Liver (tissue), 8 donors: ENCODE measurements at regions not wholly inside any gene's neighbourhood (a gene's known extent, or its start where the extent isn't known, plus 50 kb on each side); places are given as distances from the start of the nearest gene placed in this dataset.

Experiments used
- DNase-seq: peaks from one replicate; pipeline ENCODE4 v3.0.0-alpha.2; 2017; ENCODE audit warnings: low spot score
- H3K27ac ChIP-seq, 2 donors: one replicate each; pipeline ENCODE4 v1.7.0; 2013; ENCODE audit warnings: inconsistent platforms in 2 of 2, low read length in 2 of 2, control low read depth in 1 of 2, low read depth in 1 of 2, mild to moderate bottlenecking in 1 of 2
- H3K27me3 ChIP-seq, 4 donors: one replicate each; pipeline versions ENCODE4 v1.6.1 to v1.7.0; 2013; ENCODE audit warnings: low read length in 3 of 4, inconsistent platforms in 1 of 4, mild to moderate bottlenecking in 1 of 4, moderate library complexity in 1 of 4; ENCODE audit not compliant: control insufficient read depth in 4 of 4, insufficient read depth in 4 of 4
- H3K36me3 ChIP-seq, 4 donors: one replicate each; pipeline versions ENCODE4 v1.6.1 to v1.7.0; 2013; ENCODE audit warnings: low read length in 3 of 4, mild to moderate bottlenecking in 3 of 4, low read depth in 1 of 4, moderate library complexity in 1 of 4; ENCODE audit not compliant: control insufficient read depth in 4 of 4, insufficient read depth in 3 of 4
- H3K4me1 ChIP-seq, 4 donors: one replicate each; pipeline versions ENCODE4 v1.6.1 to v1.7.0; 2013; ENCODE audit warnings: low read length in 3 of 4, mild to moderate bottlenecking in 3 of 4, moderate library complexity in 1 of 4; ENCODE audit not compliant: control insufficient read depth in 4 of 4, insufficient read depth in 4 of 4
- H3K4me3 ChIP-seq, 3 donors: one replicate each; pipeline versions ENCODE4 v1.6.1 to v1.7.0; 2013; ENCODE audit warnings: low read length in 3 of 3, control low read depth in 1 of 3, low read depth in 1 of 3, mild to moderate bottlenecking in 1 of 3
- H3K9ac ChIP-seq, 2 donors: one replicate each; pipeline ENCODE4 v1.7.0; 2013; ENCODE audit warnings: low read length in 2 of 2, mild to moderate bottlenecking in 2 of 2, moderate library complexity in 2 of 2, control low read depth in 1 of 2, low read depth in 1 of 2
- H3K9me3 ChIP-seq, 4 donors: one replicate each; pipeline versions ENCODE4 v1.6.1 to v1.7.0; 2013; ENCODE audit warnings: low read length in 3 of 4; ENCODE audit not compliant: control insufficient read depth in 4 of 4
- EGR1 ChIP-seq, 2 donors: IDR thresholded peaks; 2 replicates each; pipeline ENCODE4 v1.6.1; 2016 to 2018; ENCODE audit warnings: antibody characterized with exemption in 2 of 2, low read depth in 2 of 2
- FOXA1 ChIP-seq: IDR thresholded peaks from 2 replicates; pipeline ENCODE4 v1.6.1; 2016; ENCODE audit warnings: antibody characterized with exemption
- GABPA ChIP-seq, 2 donors: IDR thresholded peaks in 1 of 2; conservative IDR thresholded peaks in 1 of 2; 2 replicates each; pipeline ENCODE4 v1.6.1; 2016; ENCODE audit warnings: antibody characterized with exemption in 2 of 2, mild to moderate bottlenecking in 1 of 2, moderate library complexity in 1 of 2
- HNF4A ChIP-seq, 2 donors: conservative IDR thresholded peaks; 2 replicates each; pipeline ENCODE4 v1.6.1; 2016; ENCODE audit warnings: antibody characterized with exemption in 2 of 2, mild to moderate bottlenecking in 2 of 2
- HNF4G ChIP-seq: IDR thresholded peaks from 2 replicates; pipeline ENCODE4 v1.6.1; 2016; ENCODE audit warnings: antibody characterized with exemption
- JUND ChIP-seq, 2 donors: IDR thresholded peaks; 2 replicates each; pipeline ENCODE4 v1.6.1; 2016; ENCODE audit warnings: antibody characterized with exemption in 2 of 2
- NR2F2 ChIP-seq: IDR thresholded peaks from 2 replicates; pipeline ENCODE4 v1.6.1; 2016; ENCODE audit warnings: antibody characterized with exemption
- RAD21 ChIP-seq, 2 donors: IDR thresholded peaks; 2 replicates each; pipeline ENCODE4 v1.6.1; 2016; ENCODE audit warnings: antibody characterized with exemption in 2 of 2, mild to moderate bottlenecking in 2 of 2
- RXRA ChIP-seq, 2 donors: IDR thresholded peaks; 2 replicates each; pipeline ENCODE4 v1.6.1; 2017 to 2018; ENCODE audit warnings: antibody characterized with exemption in 2 of 2, mild to moderate bottlenecking in 1 of 2
- SP1 ChIP-seq: IDR thresholded peaks from 2 replicates; pipeline ENCODE4 v1.6.1; 2018; ENCODE audit warnings: antibody characterized with exemption, mild to moderate bottlenecking
- TAF1 ChIP-seq: conservative IDR thresholded peaks from 2 replicates; pipeline ENCODE4 v1.6.1; 2016; ENCODE audit warnings: antibody characterized with exemption, mild to moderate bottlenecking
- YY1 ChIP-seq: IDR thresholded peaks from 2 replicates; pipeline ENCODE4 v1.6.1; 2016; ENCODE audit warnings: antibody characterized with exemption, mild to moderate bottlenecking
- WGBS: extraction: QIAGEN DNeasy Blood & Tissue Kit; methylation state at CpG from one replicate; pipeline ENCODE4 v1.1.7; 2013; 5-methylcytosine and 5-hydroxymethylcytosine counted together
- TF ChIP-seq, protein P1 (sequence below): IDR thresholded peaks from 2 replicates; pipeline ENCODE4 v1.6.1; 2016; ENCODE audit warnings: antibody characterized with exemption
- TF ChIP-seq, protein P2 (sequence below): IDR thresholded peaks from 2 replicates; pipeline ENCODE4 v1.6.1; 2016; ENCODE audit warnings: antibody characterized with exemption
- TF ChIP-seq, protein P3 (sequence below): fragments of 150-350 bp; IDR thresholded peaks from 2 replicates; pipeline ENCODE4 v1.5.1; 2017; ENCODE audit warnings: improper control_type of control experiment, low read depth, low read length; ENCODE audit not compliant: missing input control
- TF ChIP-seq, protein P4 (sequence below): IDR thresholded peaks from 2 replicates; pipeline ENCODE4 v1.6.1; 2016; ENCODE audit warnings: antibody characterized with exemption, mild to moderate bottlenecking
- donor health status: healthy.
- donor health status: healthy.
- donor health status: healthy.
- donor health status: healthy.
- donor health status: healthy.

DNA sequence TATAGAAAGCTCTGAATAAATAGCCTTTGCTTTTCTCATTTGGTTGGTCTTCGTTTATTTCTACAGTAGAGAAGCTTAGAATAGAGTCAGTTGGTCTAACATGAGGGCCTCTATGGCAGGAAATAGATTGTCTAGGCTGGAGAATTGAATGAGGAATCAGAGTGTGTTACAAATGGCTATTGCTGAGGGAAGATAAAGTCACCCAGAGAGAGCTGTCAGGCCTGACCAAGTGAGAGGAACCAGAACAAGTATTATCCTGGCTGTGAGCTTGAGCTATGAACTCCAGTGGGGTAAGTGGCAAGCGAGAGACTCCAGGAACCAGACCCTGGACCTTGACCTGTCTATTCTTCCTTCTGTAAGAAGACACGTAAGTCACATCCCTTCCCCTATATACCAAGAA, 353.1 kb downstream of the CD83 start:
- no peak overlapping the region for H3K4me3 ChIP-seq
- no peaks in the 10 kb centered on the region for H3K36me3 ChIP-seq
- H3K27ac ChIP-seq, result no peak overlapping the region
- no peak for DNase-seq
- TF ChIP-seq, protein P1, sequence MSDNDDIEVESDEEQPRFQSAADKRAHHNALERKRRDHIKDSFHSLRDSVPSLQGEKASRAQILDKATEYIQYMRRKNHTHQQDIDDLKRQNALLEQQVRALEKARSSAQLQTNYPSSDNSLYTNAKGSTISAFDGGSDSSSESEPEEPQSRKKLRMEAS, result no peak
- TF ChIP-seq EGR1 (IDR thresholded peaks at IDR 0.05; ENCODE audit: low read depth in 2 of 2), result no peak
- no peak for TF ChIP-seq SP1
- no peak for TF ChIP-seq FOXA1
- no peak for TF ChIP-seq HNF4A (conservative IDR thresholded peaks at IDR 0.05)
- no peak for TF ChIP-seq RXRA (IDR thresholded peaks at IDR 0.05)
- no peak for TF ChIP-seq RAD21 (IDR thresholded peaks at IDR 0.05)
- no peak for TF ChIP-seq HNF4G
- TF ChIP-seq, protein P2, sequence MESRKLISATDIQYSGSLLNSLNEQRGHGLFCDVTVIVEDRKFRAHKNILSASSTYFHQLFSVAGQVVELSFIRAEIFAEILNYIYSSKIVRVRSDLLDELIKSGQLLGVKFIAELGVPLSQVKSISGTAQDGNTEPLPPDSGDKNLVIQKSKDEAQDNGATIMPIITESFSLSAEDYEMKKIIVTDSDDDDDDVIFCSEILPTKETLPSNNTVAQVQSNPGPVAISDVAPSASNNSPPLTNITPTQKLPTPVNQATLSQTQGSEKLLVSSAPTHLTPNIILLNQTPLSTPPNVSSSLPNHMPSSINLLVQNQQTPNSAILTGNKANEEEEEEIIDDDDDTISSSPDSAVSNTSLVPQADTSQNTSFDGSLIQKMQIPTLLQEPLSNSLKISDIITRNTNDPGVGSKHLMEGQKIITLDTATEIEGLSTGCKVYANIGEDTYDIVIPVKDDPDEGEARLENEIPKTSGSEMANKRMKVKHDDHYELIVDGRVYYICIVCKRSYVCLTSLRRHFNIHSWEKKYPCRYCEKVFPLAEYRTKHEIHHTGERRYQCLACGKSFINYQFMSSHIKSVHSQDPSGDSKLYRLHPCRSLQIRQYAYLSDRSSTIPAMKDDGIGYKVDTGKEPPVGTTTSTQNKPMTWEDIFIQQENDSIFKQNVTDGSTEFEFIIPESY, result no peak
- TF ChIP-seq TAF1, result no peak
- no peak for TF ChIP-seq GABPA (IDR thresholded peaks at IDR 0.05 in 1 of 2, conservative IDR thresholded peaks at IDR 0.05 in 1 of 2)
- no peak for TF ChIP-seq YY1
- TF ChIP-seq, protein P3, sequence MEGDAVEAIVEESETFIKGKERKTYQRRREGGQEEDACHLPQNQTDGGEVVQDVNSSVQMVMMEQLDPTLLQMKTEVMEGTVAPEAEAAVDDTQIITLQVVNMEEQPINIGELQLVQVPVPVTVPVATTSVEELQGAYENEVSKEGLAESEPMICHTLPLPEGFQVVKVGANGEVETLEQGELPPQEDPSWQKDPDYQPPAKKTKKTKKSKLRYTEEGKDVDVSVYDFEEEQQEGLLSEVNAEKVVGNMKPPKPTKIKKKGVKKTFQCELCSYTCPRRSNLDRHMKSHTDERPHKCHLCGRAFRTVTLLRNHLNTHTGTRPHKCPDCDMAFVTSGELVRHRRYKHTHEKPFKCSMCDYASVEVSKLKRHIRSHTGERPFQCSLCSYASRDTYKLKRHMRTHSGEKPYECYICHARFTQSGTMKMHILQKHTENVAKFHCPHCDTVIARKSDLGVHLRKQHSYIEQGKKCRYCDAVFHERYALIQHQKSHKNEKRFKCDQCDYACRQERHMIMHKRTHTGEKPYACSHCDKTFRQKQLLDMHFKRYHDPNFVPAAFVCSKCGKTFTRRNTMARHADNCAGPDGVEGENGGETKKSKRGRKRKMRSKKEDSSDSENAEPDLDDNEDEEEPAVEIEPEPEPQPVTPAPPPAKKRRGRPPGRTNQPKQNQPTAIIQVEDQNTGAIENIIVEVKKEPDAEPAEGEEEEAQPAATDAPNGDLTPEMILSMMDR, result no peak
- no peak overlapping the region for H3K9ac ChIP-seq
- no peaks in the 10 kb centered on the region for H3K4me1 ChIP-seq
- no peaks in the 10 kb centered on the region for H3K9me3 ChIP-seq
- 86% methylated on average over 3 of the region's 3 CpGs for WGBS
- H3K27me3 ChIP-seq, result no peaks in the 10 kb centered on the region

DNA sequence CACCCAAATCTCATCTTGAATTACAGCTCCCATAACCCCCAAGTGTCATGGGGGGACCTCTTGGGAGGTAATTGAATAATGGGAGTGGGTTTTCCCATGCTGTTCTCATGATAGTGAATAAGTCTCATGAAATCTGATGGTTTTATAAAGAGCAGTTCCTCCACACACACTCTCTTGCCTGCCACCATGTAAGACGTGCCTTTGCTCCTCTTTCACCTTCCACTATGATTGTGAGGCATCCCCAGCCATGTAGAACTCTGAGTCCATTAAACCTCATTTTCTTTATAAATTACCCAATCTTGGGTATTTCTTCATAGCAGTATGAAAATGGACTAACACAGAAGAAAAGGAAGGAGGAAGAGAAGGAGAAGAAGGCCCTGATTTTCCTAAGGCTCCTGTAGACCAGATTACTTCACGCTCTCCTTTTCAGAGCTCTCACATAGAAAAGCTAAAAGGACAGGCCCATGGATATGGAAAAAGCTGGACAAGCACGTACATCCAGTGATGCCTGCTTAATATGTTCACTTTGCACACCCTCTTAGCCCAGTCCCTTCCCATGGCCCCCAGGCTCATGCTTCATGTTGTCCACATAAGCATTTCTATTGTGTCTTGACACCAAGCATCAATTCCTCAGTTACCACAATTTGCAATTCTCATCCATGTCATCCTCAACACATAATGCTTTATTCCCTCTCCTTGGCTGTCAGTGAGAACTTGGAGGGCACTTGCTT, 354.8 kb downstream of the CD83 start:
- no peaks in the 10 kb centered on the region for H3K36me3 ChIP-seq
- DNase-seq, result no peak
- H3K27me3 ChIP-seq, result no peaks in the 10 kb centered on the region
- H3K4me1 ChIP-seq, result peaks cover 0 to 10% (median 8%) of the 10 kb centered on the region in 4 donors
- H3K4me3 ChIP-seq, result no peak overlapping the region
- 97% methylated on average over 3 of the region's 3 CpGs for WGBS
- no peak for TF ChIP-seq NR2F2
- no peak for TF ChIP-seq GABPA (IDR thresholded peaks at IDR 0.05 in 1 of 2, conservative IDR thresholded peaks at IDR 0.05 in 1 of 2)
- no peak for TF ChIP-seq EGR1 (IDR thresholded peaks at IDR 0.05; ENCODE audit: low read depth in 2 of 2)
- no peak overlapping the region for H3K27ac ChIP-seq
- H3K9ac ChIP-seq, result no peak overlapping the region
- H3K9me3 ChIP-seq, result no peaks in the 10 kb centered on the region

DNA sequence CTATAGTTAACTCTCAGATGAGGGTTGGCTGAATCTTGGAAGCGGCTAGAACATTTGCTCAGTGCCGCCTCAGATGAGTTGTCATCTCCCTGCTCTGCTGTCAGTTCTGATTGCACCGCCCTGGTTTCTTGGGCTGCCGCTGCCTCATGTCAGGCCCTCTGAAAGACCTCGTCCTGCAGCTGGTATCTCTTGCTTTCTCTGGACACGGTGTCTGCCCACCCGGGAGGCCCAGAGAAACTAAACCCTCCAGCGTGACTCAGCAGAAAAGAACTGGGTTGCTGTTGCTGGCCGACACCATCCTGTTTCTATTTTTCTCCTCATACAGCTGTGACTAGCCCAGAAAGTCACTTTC, 355.4 kb downstream of the CD83 start:
- 84% methylated on average over 9 of the region's 9 CpGs for WGBS
- peaks cover 0 to 14% (median 8%) of the 10 kb centered on the region in 4 donors for H3K4me1 ChIP-seq
- no peak overlapping the region for H3K27ac ChIP-seq
- no peak overlapping the region for H3K4me3 ChIP-seq
- DNase-seq, result peak; percentile 63
- H3K27me3 ChIP-seq, result no peaks in the 10 kb centered on the region
- H3K9ac ChIP-seq, result no peak overlapping the region
- H3K36me3 ChIP-seq, result no peaks in the 10 kb centered on the region
- H3K9me3 ChIP-seq, result no peaks in the 10 kb centered on the region
- no peak for TF ChIP-seq YY1
- no peak for TF ChIP-seq JUND (IDR thresholded peaks at IDR 0.05)
- TF ChIP-seq, protein P4, sequence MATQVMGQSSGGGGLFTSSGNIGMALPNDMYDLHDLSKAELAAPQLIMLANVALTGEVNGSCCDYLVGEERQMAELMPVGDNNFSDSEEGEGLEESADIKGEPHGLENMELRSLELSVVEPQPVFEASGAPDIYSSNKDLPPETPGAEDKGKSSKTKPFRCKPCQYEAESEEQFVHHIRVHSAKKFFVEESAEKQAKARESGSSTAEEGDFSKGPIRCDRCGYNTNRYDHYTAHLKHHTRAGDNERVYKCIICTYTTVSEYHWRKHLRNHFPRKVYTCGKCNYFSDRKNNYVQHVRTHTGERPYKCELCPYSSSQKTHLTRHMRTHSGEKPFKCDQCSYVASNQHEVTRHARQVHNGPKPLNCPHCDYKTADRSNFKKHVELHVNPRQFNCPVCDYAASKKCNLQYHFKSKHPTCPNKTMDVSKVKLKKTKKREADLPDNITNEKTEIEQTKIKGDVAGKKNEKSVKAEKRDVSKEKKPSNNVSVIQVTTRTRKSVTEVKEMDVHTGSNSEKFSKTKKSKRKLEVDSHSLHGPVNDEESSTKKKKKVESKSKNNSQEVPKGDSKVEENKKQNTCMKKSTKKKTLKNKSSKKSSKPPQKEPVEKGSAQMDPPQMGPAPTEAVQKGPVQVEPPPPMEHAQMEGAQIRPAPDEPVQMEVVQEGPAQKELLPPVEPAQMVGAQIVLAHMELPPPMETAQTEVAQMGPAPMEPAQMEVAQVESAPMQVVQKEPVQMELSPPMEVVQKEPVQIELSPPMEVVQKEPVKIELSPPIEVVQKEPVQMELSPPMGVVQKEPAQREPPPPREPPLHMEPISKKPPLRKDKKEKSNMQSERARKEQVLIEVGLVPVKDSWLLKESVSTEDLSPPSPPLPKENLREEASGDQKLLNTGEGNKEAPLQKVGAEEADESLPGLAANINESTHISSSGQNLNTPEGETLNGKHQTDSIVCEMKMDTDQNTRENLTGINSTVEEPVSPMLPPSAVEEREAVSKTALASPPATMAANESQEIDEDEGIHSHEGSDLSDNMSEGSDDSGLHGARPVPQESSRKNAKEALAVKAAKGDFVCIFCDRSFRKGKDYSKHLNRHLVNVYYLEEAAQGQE, result no peak
- TF ChIP-seq NR2F2, result no peak
- no peak for TF ChIP-seq RAD21 (IDR thresholded peaks at IDR 0.05)
- TF ChIP-seq, protein P2, result no peak
